Adrenal gland (tissue), 5 donors: ENCODE measurements at regions not wholly inside any gene's neighbourhood (a gene's known extent, or its start where the extent isn't known, plus 50 kb on each side); places are given as distances from the start of the nearest gene placed in this dataset.

Source experiments
- POLR2A ChIP-seq, 2 donors: fragments of 450-650 bp; IDR thresholded peaks; one replicate each; pipeline ENCODE4 v1.6.1; 2017; ENCODE audit warnings: antibody characterized with exemption in 2 of 2, mild to moderate bottlenecking in 2 of 2, moderate library complexity in 1 of 2
- TF ChIP-seq, protein P1 (sequence below), 6 experiments: fragments of 450-650 bp in 4 of 6; fragments of 200-600 bp in 2 of 6; sonication (generic) in 1 of 6; IDR thresholded peaks; 1 replicate in 5 of 6; 2 replicates in 1 of 6; pipeline versions ENCODE4 v1.5.1 to v1.8.0; 2016 to 2021; ENCODE audit warnings: antibody characterized with exemption in 6 of 6, mild to moderate bottlenecking in 2 of 6, moderate library complexity in 1 of 6
- donor health status: DM: no; HTN: no; CAD: no.

DNA sequence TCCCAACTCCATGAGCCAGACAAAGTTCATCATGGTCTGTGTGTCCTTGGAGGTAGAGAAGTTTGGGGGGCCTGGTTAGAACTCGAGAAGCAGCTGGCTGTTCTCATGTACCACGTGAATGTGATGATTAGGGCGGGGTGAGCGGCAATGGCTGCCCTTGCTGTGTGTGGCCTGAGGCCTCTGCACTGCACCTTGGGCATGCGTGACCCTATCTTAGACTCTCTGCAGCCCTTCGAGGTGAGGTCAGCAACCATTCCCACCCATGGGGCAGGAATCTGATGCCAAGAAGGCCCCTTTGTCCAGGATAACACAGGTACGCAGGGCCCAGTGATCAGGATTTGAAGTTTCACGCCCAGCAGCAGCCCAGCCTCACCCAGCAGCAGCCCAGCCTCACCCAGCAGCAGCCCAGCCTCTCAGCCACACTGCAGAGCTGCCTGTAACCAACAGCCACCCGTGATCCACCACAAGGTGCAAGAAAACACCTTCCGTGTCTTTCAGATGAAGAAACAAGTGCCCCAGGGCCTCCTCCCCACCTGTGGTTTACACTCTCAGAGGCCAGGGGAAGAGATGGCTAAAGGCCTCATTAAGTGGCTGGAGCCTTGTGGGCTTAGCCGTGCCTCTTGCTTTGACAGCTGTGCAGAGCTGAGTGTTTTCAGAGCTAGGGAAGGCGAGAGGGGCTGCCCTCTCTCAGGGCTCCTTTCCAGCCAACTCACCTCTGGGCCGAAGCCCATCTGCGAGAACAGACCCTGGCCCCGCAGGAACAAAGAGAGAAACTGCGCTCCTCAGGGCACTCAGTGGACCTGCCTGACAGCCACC is 195.2 kb upstream of the CDH4 start:
- no peak for TF ChIP-seq POLR2A (IDR thresholded peaks at IDR 0.05)
- TF ChIP-seq, protein P1, sequence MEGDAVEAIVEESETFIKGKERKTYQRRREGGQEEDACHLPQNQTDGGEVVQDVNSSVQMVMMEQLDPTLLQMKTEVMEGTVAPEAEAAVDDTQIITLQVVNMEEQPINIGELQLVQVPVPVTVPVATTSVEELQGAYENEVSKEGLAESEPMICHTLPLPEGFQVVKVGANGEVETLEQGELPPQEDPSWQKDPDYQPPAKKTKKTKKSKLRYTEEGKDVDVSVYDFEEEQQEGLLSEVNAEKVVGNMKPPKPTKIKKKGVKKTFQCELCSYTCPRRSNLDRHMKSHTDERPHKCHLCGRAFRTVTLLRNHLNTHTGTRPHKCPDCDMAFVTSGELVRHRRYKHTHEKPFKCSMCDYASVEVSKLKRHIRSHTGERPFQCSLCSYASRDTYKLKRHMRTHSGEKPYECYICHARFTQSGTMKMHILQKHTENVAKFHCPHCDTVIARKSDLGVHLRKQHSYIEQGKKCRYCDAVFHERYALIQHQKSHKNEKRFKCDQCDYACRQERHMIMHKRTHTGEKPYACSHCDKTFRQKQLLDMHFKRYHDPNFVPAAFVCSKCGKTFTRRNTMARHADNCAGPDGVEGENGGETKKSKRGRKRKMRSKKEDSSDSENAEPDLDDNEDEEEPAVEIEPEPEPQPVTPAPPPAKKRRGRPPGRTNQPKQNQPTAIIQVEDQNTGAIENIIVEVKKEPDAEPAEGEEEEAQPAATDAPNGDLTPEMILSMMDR (IDR thresholded peaks at IDR 0.05), result no peak
